ENCODE measurements at regions not wholly inside any gene's neighbourhood (a gene's known extent, or its start where the extent isn't known, plus 50 kb on each side); places are given as distances from the start of the nearest gene placed in this dataset.

DNA sequence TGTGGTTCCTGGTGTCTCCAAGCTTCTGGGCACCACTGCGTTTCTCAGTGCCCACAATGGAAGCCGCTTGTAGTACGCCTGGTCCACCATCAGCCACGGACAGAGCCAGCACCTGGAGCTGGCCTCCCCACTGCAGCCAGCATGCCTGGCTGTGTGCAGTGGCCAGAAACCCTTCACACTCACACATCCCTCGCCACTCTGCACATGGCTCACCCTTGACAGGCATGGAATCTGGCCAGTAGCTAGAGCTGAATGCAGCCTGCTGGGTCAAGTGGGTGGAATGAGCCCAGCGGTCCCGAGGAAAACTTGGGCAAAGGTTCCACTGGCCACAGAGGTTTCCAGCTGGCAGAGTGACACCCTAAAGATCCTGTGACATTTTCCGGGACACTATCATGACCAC lies 146.0 kb upstream of the ADO start:
- Histone ChIP-seq H3K9ac (ENCODE audit: low read length) (no peak overlapping the region), H3F3A (ENCODE audit: low read length, unreplicated experiment) (no peaks in the 10 kb centered on the region), H3K4me3 (ENCODE audit: low read length) (no peak overlapping the region), H3K27me3 (ENCODE audit: low read length) (no peaks in the 10 kb centered on the region), H3K9me3 (ENCODE audit: low read length) (no peaks in the 10 kb centered on the region), H3K79me2 (ENCODE audit: low read length) (no peaks in the 10 kb centered on the region), H3K36me3 (ENCODE audit: low read depth, low read length) (no peaks in the 10 kb centered on the region), H3K9me2 (replicated peaks; ENCODE audit: low read length) (no peaks in the 10 kb centered on the region), H4K20me1 (ENCODE audit: low read length) (no peaks in the 10 kb centered on the region), H3K27ac (ENCODE audit: low read length) (no peak overlapping the region), H2AFZ (ENCODE audit: low read length) (no peak overlapping the region), H3K4me1 (ENCODE audit: insufficient read depth, low read length) (no peaks in the 10 kb centered on the region), H3K4me2 (ENCODE audit: low read length) (no peak overlapping the region)
- TF ChIP-seq EZH2 (IDR thresholded peaks at IDR 0.05; ENCODE audit: low read length, unreplicated experiment) (no peak), EZH2phosphoT487 (IDR thresholded peaks at IDR 0.05; ENCODE audit: borderline replicate concordance, low read length) (no peak)
- TF ChIP-seq, protein P1, sequence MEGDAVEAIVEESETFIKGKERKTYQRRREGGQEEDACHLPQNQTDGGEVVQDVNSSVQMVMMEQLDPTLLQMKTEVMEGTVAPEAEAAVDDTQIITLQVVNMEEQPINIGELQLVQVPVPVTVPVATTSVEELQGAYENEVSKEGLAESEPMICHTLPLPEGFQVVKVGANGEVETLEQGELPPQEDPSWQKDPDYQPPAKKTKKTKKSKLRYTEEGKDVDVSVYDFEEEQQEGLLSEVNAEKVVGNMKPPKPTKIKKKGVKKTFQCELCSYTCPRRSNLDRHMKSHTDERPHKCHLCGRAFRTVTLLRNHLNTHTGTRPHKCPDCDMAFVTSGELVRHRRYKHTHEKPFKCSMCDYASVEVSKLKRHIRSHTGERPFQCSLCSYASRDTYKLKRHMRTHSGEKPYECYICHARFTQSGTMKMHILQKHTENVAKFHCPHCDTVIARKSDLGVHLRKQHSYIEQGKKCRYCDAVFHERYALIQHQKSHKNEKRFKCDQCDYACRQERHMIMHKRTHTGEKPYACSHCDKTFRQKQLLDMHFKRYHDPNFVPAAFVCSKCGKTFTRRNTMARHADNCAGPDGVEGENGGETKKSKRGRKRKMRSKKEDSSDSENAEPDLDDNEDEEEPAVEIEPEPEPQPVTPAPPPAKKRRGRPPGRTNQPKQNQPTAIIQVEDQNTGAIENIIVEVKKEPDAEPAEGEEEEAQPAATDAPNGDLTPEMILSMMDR (conservative IDR thresholded peaks at IDR 0.05; ENCODE audit: low read depth, low read length): no peak
- intact Hi-C loops (cut with micrococcal nuclease): no loop called here
- POLR2A ChIA-PET (ENCODE audit: unreplicated experiment): no interaction called here
- DNase-seq (no peak), ATAC-seq (no peak)
- no TSS peak for BruUV-seq (replicated peaks)
- CTCF ChIA-PET: no interaction called here

DNA sequence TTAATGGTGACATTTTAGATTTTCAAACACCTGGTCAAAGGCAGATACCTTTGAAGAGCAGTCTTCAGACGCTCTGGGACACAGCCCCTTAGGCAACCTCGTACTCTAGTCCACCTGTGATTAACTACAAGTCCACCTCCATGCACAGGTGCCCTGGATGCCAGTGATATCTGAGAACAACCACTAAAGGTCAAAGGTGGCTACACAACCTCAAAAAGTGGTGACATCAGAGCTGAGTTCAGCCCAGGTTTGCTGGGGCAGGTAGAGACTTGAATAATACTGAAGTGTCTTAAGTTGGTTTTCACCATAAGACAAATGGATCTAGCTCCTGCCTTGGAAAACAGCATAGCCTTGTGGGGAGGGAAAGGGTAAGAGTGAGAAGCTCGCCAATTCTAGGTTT lies 143.4 kb upstream of the ADO start:
- DNase-seq: peak; percentile 31
- intact Hi-C loops (cut with micrococcal nuclease): no loop called here
- H3K9ac ChIP-seq (ENCODE audit: low read length): no peak overlapping the region
- no peaks in the 10 kb centered on the region for H3K36me3 ChIP-seq (ENCODE audit: low read depth, low read length)
- no peaks in the 10 kb centered on the region for H3K79me2 ChIP-seq (ENCODE audit: low read length)
- no peaks in the 10 kb centered on the region for H3K4me1 ChIP-seq (ENCODE audit: insufficient read depth, low read length)
- no peaks in the 10 kb centered on the region for H3K9me2 ChIP-seq (replicated peaks; ENCODE audit: low read length)
- TF ChIP-seq EZH2 (IDR thresholded peaks at IDR 0.05; ENCODE audit: low read length, unreplicated experiment) (no peak), EZH2phosphoT487 (IDR thresholded peaks at IDR 0.05; ENCODE audit: borderline replicate concordance, low read length) (no peak)
- TF ChIP-seq, protein P1 (conservative IDR thresholded peaks at IDR 0.05; ENCODE audit: low read depth, low read length): no peak
- BruUV-seq (replicated peaks): no TSS peak
- H3K27ac ChIP-seq (ENCODE audit: low read length): no peak overlapping the region
- no peaks in the 10 kb centered on the region for H3K9me3 ChIP-seq (ENCODE audit: low read length)
- ChIA-PET CTCF (no interaction called here), POLR2A (ENCODE audit: unreplicated experiment) (no interaction called here)
- no peaks in the 10 kb centered on the region for H3K27me3 ChIP-seq (ENCODE audit: low read length)
- H3K4me2 ChIP-seq (ENCODE audit: low read length): no peak overlapping the region
- H3F3A ChIP-seq (ENCODE audit: low read length, unreplicated experiment): no peaks in the 10 kb centered on the region
- ATAC-seq: no peak
- no peak overlapping the region for H3K4me3 ChIP-seq (ENCODE audit: low read length)
- no peaks in the 10 kb centered on the region for H4K20me1 ChIP-seq (ENCODE audit: low read length)
- no peak overlapping the region for H2AFZ ChIP-seq (ENCODE audit: low read length)

DNA sequence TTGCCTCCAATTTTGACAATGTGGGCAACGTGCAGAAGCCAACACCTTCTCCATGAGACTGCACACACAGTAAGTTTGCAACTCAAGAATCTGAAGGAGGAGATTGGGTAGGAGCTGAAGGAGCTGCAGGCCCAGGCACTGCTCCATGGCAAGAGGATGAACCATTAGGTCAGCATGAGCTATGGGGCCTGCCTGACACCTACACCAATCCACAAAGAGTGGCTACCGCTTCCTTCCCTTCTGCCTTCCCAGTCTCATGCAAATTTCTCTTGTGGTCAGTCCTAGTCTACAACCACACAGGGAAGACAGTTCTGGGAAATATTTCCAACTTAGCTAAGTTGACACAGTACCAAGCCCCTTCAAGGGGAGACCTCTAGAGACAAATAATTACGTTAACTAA lies 142.0 kb upstream of the ADO start:
- DNase-seq: no peak
- ATAC-seq: no peak
- H3K36me3 ChIP-seq (ENCODE audit: low read depth, low read length): no peaks in the 10 kb centered on the region
- H3K4me1 ChIP-seq (ENCODE audit: insufficient read depth, low read length): no peaks in the 10 kb centered on the region
- CTCF ChIA-PET: interaction anchor here (0.5 kb wide), 1 partner anchor 171 kb away, joined by 3 read pairs; no protein-coding TSS in a partner anchor
- no peaks in the 10 kb centered on the region for H3K27me3 ChIP-seq (ENCODE audit: low read length)
- POLR2A ChIA-PET (ENCODE audit: unreplicated experiment): no interaction called here
- no peak overlapping the region for H3K4me3 ChIP-seq (ENCODE audit: low read length)
- no peak overlapping the region for H3K27ac ChIP-seq (ENCODE audit: low read length)
- H3K9me2 ChIP-seq (replicated peaks; ENCODE audit: low read length): no peaks in the 10 kb centered on the region
- no peaks in the 10 kb centered on the region for H3F3A ChIP-seq (ENCODE audit: low read length, unreplicated experiment)
- TF ChIP-seq, protein P1 (conservative IDR thresholded peaks at IDR 0.05; ENCODE audit: low read depth, low read length): no peak
- TF ChIP-seq EZH2 (IDR thresholded peaks at IDR 0.05; ENCODE audit: low read length, unreplicated experiment): no peak
- TF ChIP-seq EZH2phosphoT487 (IDR thresholded peaks at IDR 0.05; ENCODE audit: borderline replicate concordance, low read length): no peak
- no peaks in the 10 kb centered on the region for H4K20me1 ChIP-seq (ENCODE audit: low read length)
- no peaks in the 10 kb centered on the region for H3K9me3 ChIP-seq (ENCODE audit: low read length)
- intact Hi-C loops (cut with micrococcal nuclease): no loop called here
- no peak overlapping the region for H3K4me2 ChIP-seq (ENCODE audit: low read length)
- H3K9ac ChIP-seq (ENCODE audit: low read length): no peak overlapping the region
- H3K79me2 ChIP-seq (ENCODE audit: low read length): no peaks in the 10 kb centered on the region
- no peak overlapping the region for H2AFZ ChIP-seq (ENCODE audit: low read length)
- BruUV-seq (replicated peaks): no TSS peak
